Activated CD8-positive, alpha-beta T cell treated with anti-CD3 and anti-CD28 coated beads for 36 hours (primary cell): ENCODE measurements at regions not wholly inside any gene's neighbourhood (a gene's known extent, or its start where the extent isn't known, plus 50 kb on each side); places are given as distances from the start of the nearest gene placed in this dataset.

ENCODE experiments used
- ATAC-seq: fragments of 200-7000 bp; cut with Tn5 transposase; one replicate; pipeline ENCODE4 v1.10.0; 2021; ENCODE audit warnings: mild to moderate bottlenecking, moderate library complexity
- CTCF ChIA-PET: fragments of 350-600 bp; sonication (Branson Sonifier 250); formaldehyde crosslinking; loops from one replicate; lab custom pipeline; 2021; ENCODE audit warnings: antibody characterized with exemption; lab: Charles Lee
- POLR2A ChIA-PET: fragments of 350-600 bp; sonication (Branson Sonifier 250); formaldehyde crosslinking; loops from one replicate; lab custom pipeline; 2021; ENCODE audit warnings: antibody characterized with exemption; lab: Charles Lee
- DNase-seq: peaks from one replicate; pipeline ENCODE4 v3.0.0-alpha.2; 2020
- H3K27ac Mint-ChIP-seq: one replicate; pipeline ENCODE4 v1.8.0; 2021; ENCODE audit warnings: mild to moderate bottlenecking, mixed read lengths
- H3K27me3 Mint-ChIP-seq: one replicate; pipeline ENCODE4 v1.8.0; 2021; ENCODE audit warnings: mixed read lengths
- H3K36me3 Mint-ChIP-seq: one replicate; pipeline ENCODE4 v1.8.0; 2021; ENCODE audit warnings: low read depth, mixed read lengths
- H3K4me1 Mint-ChIP-seq: one replicate; pipeline ENCODE4 v1.8.0; 2021; ENCODE audit warnings: low read depth, mixed read lengths
- H3K4me3 Mint-ChIP-seq: one replicate; pipeline ENCODE4 v1.8.0; 2021; ENCODE audit warnings: mild to moderate bottlenecking, moderate library complexity, mixed read lengths
- H3K9me3 Mint-ChIP-seq: one replicate; pipeline ENCODE4 v1.8.0; 2021; ENCODE audit warnings: mixed read lengths
- CTCF ChIP-seq: fragments of 200-600 bp; IDR thresholded peaks from one replicate; pipeline ENCODE4 v1.8.0; 2022; ENCODE audit warnings: antibody characterized with exemption, mild to moderate bottlenecking
- intact Hi-C: fragments of 100-400 bp; cut with micrococcal nuclease; formaldehyde crosslinking; loops from one replicate; pipeline ENCODE4 v1.10.0; 2022

GRCh38 chr4:13857397-13857796, 229.9 kb upstream of the BOD1L1 start:
- ATAC-seq (no peak), DNase-seq (no peak)
- H3K36me3 Mint-ChIP-seq = no peaks in the 10 kb centered on the region
- POLR2A ChIA-PET = no interaction called here
- no peak for TF ChIP-seq CTCF
- CTCF ChIA-PET = no interaction called here
- no peak overlapping the region for H3K4me3 Mint-ChIP-seq
- peaks cover 2% of the 10 kb centered on the region for H3K9me3 Mint-ChIP-seq
- H3K4me1 Mint-ChIP-seq = no peaks in the 10 kb centered on the region
- intact Hi-C loops = no loop called here
- no peak overlapping the region for H3K27ac Mint-ChIP-seq
- no peaks in the 10 kb centered on the region for H3K27me3 Mint-ChIP-seq

- Mint-ChIP-seq H3K4me1 (no peaks in the 10 kb centered on the region), H3K4me3 (no peak overlapping the region), H3K9me3 (peaks cover 5% of the 10 kb centered on the region), H3K36me3 (no peaks in the 10 kb centered on the region), H3K27me3 (no peaks in the 10 kb centered on the region), H3K27ac (no peak overlapping the region)
- no peak for DNase-seq
- ChIA-PET CTCF (no interaction called here), POLR2A (no interaction called here)
- no peak for TF ChIP-seq CTCF
- ATAC-seq = no peak
- intact Hi-C loops = no loop called here
Observed at GRCh38 chr4:13857800-13858199, 230.3 kb upstream of the BOD1L1 start.

- intact Hi-C loops = no loop called here
- DNase-seq (no peak), ATAC-seq (no peak)
- H3K9me3 Mint-ChIP-seq = peaks cover 5% of the 10 kb centered on the region
- ChIA-PET POLR2A (no interaction called here), CTCF (interaction anchor here (0.7 to 1.5 kb wide), 2 partner anchors 14 to 205 kb away, joined by 3 to 6 read pairs; no protein-coding TSS in a partner anchor)
- no peaks in the 10 kb centered on the region for H3K4me1 Mint-ChIP-seq
- H3K27me3 Mint-ChIP-seq = no peaks in the 10 kb centered on the region
- no peak for TF ChIP-seq CTCF
- H3K4me3 Mint-ChIP-seq = no peak overlapping the region
- H3K27ac Mint-ChIP-seq = no peak overlapping the region
- no peaks in the 10 kb centered on the region for H3K36me3 Mint-ChIP-seq
Observed at GRCh38 chr4:13859423-13859822, 231.9 kb upstream of the BOD1L1 start.

- Mint-ChIP-seq H3K4me3 (no peak overlapping the region), H3K27ac (no peak overlapping the region), H3K4me1 (no peaks in the 10 kb centered on the region), H3K27me3 (no peaks in the 10 kb centered on the region), H3K9me3 (peaks cover 7% of the 10 kb centered on the region), H3K36me3 (no peaks in the 10 kb centered on the region)
- CTCF ChIA-PET = interaction anchor here (0.7 to 1.5 kb wide), 2 partner anchors 15 to 206 kb away, joined by 3 to 6 read pairs; no protein-coding TSS in a partner anchor
- POLR2A ChIA-PET = no interaction called here
- ATAC-seq (no peak), DNase-seq (no peak)
- no peak for TF ChIP-seq CTCF
- intact Hi-C loops = no loop called here
Observed at GRCh38 chr4:13860126-13860525, 232.6 kb upstream of the BOD1L1 start.

GRCh38 chr4:13865871-13866669, 238.5 kb upstream of the BOD1L1 start:
- no peak overlapping the region for H3K4me3 Mint-ChIP-seq
- TF ChIP-seq CTCF = no peak
- ChIA-PET POLR2A (no interaction called here), CTCF (no interaction called here)
- no peaks in the 10 kb centered on the region for H3K4me1 Mint-ChIP-seq
- DNase-seq = no peak
- H3K9me3 Mint-ChIP-seq = peaks cover 7% of the 10 kb centered on the region
- H3K27ac Mint-ChIP-seq = no peak overlapping the region
- no peaks in the 10 kb centered on the region for H3K27me3 Mint-ChIP-seq
- no peak for ATAC-seq
- H3K36me3 Mint-ChIP-seq = no peaks in the 10 kb centered on the region
- intact Hi-C loops = no loop called here
